ENCODE measurements at regions not wholly inside any gene's neighbourhood (a gene's known extent, or its start where the extent isn't known, plus 50 kb on each side); places are given as distances from the start of the nearest gene placed in this dataset.

DNA sequence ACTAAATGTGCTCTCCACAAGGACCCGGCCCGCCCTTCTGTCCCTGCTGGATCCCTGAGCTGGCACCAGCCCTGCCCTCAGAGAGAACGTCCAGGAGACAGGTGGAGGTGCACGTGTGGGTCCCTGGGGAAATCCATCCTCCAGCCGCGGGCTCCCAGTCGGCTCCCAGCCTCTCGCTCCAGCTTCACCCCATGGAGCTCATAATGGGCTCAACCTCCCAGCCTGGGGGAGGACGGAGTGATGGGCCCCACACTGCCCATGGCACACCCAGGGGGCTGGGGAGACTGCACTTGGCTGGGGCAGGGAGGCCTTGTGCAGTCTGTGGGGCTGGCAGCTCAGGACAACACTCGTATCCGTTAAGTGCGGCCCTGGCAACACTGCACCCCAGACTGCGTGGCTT, 250.5 kb downstream of the TMEM121 start:
- no peak for DNase-seq (ENCODE audit: low spot score)

GRCh38 chr14:105783707-105784106, 257.3 kb downstream of the TMEM121 start:
- DNase-seq (ENCODE audit: low spot score), result no peak

- no peak for DNase-seq (ENCODE audit: low spot score)
Observed at GRCh38 chr14:105793836-105794235, 267.5 kb downstream of the TMEM121 start.

- no peak for DNase-seq (ENCODE audit: low spot score)
Observed at GRCh38 chr14:105797546-105797945, 271.2 kb downstream of the TMEM121 start.

DNA sequence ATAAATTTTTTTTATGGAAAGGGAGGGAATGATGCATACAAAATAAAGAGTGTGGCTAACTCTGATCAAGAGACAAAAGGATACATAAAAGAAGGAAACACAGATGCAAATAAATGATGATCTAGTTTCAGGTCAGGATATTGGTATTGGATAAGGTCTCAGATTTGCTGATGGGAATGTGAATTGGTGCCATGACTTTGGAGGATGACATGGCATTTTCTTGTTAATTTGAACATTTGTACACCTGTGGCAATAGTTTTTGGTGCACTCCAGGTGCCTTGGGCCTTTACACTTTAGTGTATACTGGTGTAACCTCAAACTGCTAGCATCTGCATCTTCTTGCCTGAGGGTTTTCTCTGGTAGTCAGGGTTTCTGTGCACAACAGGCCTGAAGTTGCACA, 279.3 kb downstream of the TMEM121 start:
- DNase-seq (ENCODE audit: low spot score), result no peak

DNA sequence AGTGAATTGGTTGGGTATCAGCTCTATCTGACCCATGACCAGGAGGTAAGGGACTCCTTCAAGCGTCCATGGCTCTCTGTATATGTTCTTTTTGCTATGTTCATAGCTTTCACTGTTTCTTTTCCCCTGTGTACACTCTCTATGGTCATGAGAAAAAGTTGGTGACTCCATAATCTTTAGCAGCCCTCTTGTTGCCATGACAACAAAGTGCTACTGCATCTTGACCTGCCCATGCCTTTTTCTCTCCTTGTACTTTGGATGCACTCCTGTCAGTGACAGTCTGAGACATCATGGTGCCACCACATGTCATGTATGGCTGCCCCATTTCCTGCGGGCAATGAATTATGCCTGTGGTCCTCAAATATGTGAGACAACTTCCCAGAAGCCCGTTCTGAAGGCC, 280.2 kb downstream of the TMEM121 start:
- DNase-seq (ENCODE audit: low spot score), result no peak

- DNase-seq (ENCODE audit: low spot score), result no peak
Observed at GRCh38 chr14:105817971-105818711, 291.8 kb downstream of the TMEM121 start.

GRCh38 chr14:105818712-105819005, 292.3 kb downstream of the TMEM121 start:
- DNase-seq (ENCODE audit: low spot score), result no peak

DNA sequence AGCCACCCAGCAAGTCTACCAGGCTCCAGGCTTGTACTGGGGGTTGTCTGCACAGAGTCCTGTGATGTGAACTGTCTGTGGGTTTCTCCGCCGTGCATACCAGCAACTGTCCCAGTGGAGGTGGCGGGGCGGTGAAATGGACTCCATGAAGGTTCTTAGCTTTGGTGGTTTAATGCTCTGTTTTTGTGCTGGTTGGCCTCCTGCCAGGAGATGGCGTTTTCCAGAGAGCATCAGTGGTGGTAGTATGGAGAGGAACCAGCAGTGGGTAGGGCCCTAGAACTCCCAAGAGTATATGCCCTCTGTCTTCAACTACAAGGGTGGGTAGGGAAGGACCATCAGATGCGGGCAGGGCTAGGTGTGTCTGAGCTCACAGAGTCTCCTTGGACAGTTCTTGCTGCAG, 303.8 kb downstream of the TMEM121 start:
- DNase-seq (ENCODE audit: low spot score), result no peak

DNA sequence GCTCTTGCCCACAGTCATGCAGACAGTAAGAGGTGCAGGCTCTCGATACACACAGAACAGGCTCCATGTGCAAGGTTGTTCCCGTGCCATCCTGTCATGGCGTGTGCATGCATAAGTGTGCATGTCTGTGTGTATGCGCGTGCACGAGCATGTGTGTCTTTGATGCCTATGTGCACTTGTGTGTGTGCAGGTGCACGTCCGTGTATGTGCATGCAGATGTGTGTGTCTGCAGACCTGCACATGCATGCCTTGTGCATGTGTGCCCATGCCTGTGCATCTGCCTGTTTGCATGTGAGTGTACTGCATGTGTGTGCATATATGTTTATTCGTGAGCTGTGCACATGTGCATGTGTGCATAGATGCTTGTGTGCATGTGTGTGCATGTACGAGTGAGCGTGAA, 309.8 kb downstream of the TMEM121 start:
- no peak for DNase-seq (ENCODE audit: low spot score)

DNA sequence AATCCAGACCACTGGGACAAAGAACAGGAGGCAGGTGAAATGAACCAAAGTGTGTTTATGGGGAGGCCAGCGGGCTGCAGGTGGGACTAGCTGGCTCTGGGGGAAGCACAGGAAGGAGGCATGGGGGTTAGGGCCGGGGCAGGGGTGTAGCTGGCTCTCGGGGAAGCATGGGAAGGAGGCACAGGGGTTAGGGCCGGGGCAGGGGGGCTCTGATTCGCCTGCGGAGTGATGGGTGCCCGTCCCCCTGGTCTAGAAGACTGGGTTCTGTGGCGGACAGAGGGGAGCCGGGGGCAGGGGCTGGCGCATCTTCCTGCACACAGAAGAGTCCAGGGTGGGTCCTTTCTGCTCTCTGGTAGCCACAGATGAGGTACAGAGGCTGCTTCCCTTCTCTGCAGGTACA, 310.3 kb downstream of the TMEM121 start:
- DNase-seq (ENCODE audit: low spot score), result no peak

- DNase-seq (ENCODE audit: low spot score), result no peak
Observed at GRCh38 chr14:105837349-105838063, 311.1 kb downstream of the TMEM121 start.

DNA sequence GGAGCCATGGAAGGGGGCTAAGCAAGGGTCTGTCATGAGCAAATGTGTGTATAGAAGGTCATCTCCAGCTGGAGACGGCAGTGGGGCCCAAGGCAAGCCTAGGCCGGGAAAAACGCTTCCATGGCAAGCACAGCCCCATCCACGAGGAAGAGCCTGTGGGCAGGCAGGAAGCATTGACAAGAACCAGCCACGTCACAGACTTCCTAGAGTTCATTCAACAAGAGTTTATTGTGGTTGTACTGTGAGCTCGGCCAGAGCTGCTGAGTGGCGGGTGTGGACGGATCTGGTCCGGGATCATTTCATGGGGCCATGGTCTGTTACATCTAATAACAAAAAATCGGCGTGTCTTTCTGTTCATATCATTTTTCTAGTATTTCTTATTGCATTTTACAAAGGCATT, 311.7 kb downstream of the TMEM121 start:
- DNase-seq (ENCODE audit: low spot score), result no peak

GRCh38 chr14:105838591-105839424, 312.4 kb downstream of the TMEM121 start:
- DNase-seq (ENCODE audit: low spot score), result no peak

GRCh38 chr14:105839425-105840265, 313.3 kb downstream of the TMEM121 start:
- DNase-seq (ENCODE audit: low spot score), result no peak

DNA sequence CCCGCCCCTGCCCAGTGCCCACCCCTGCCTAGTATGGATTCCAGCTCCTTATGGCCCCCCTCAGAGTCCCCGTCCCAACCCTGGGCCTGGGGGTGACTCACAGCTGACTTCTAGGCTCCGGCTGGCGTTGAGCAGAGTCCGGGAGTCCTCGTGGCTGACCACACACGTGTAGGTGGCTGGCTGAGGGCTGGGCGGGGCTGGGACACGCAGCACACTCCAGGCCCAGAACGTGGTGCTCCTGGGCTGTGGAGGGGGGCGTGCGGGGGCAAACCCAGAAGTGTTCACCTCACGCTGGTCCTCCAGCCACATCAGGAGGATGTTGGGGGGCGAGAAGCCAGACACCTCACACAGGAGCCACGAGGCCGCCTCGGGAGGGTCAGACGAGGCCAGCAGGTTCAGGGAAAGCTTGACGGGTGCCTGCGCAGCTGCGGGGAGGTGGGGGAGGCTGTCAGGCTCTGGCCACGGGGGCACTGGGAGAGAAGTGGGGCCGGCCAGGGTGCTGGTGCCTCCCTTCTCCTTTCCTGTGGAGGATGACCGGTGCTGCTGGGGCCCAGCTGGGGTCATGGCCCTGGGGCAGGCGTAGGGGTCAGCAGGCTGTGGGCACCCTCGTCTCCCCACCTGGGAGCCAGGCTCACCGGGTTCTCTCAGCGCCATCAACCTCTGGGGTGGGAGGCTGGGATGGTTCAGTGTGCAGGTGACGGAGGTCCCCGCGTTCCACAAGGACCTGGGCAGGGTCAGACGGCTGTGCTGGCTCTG, 314.1 kb downstream of the TMEM121 start:
- DNase-seq (ENCODE audit: low spot score), result no peak

DNA sequence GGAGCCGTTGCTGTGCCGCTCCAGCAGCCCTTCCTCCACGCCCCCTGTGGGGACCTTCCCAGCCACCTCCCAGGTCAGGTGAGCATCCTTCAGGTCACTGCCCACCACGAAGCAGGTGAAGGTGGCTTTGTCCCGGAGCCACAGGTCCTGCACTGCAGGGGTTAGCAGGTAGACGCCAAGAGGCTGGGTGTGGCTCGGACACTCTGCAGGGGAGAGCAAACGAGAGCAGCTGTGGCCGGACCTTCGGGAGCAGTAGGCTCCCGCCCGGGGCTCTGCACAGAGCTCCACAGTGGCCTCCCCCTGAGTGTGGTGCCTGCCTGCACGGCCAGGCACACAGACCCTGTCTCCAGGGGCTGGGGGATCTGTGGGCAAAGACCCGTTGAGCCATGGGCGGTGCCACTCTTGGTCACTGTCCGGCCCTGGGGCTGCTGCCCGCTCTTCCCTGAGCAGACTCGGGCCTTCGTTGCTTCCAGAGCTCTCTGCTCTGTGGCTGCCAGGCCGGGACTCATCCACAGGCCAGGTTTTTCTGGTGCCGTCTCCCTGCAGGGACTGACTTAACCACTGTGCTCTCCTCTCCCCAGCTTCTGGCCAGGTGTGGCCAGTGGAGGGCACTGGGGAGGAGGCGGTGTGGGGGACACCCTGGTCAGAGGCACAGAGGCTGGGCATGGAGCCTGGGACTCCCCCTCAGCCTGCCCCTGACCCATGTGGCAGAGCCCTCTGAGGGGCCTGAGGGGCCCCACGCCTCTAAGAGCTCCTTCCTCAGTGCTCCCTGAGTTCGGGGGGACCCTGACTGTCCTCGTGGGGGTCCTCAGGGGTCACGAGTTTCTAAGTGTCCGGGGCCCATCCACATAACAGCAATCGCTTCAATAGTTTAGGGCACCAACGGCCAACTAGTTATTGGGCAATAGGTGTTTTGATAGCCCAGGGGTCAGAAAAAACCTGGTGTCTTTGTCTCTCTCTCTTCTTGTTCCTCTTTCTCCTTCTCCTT, 314.9 kb downstream of the TMEM121 start:
- no peak for DNase-seq (ENCODE audit: low spot score)

DNA sequence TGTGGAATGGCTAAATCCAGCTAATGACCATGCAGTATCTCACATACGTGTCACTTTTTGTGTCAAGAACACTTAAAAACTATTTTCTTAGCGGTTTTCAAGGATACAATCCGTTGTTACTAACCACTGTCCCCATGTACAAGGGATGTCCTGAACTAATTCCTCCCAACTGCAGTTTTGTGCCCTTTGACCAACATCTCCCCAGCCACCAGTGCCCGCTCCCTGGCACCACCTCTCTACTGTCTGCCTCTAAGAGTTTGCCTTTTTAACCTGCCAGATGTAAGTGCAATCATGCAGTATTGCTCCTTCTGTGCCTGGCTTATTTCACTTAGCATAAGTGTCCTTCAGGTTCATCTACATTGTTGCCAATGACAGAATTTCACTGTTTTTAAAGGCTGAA, 315.7 kb downstream of the TMEM121 start:
- DNase-seq (ENCODE audit: low spot score), result no peak

DNA sequence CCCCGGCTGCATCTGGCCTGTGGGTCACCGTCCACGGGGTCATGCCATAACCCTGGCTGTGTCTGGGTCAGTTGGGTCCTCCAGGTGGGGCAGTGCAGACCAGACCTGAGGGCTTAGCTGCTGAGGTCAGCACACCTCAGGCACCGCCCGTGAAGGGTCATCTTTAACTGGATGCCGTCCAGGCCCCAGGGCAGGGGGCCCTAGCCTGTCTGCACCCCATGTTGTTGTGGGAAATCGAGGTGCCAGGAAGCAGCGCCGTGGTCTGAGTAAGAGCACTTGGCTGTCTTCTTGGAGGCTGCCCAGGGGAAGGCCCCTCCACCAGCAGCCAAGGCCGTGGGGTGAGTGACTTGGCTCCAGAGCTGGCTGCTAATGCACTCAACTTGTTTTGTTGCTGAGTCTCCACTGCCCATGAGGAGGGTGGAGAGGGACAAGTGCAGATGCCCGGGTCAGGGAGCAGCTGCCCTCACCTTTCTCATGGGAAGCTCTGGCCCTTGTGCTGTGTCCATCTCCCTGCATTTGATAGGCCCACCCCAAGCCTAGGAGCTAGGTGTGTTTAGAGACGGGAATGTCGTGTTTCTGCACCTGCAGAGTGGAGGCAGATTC, 317.2 kb downstream of the TMEM121 start:
- no peak for DNase-seq (ENCODE audit: low spot score)
